H9 (cell line): ENCODE measurements at regions not wholly inside any gene's neighbourhood (a gene's known extent, or its start where the extent isn't known, plus 50 kb on each side); places are given as distances from the start of the nearest gene placed in this dataset.

ENCODE experiments used
- DNase-seq: peaks from one replicate; pipeline ENCODE4 v3.0.0-alpha.2; 2017
- H2AFZ ChIP-seq: one replicate; pipeline ENCODE4 v1.6.1; 2013; ENCODE audit warnings: mild to moderate bottlenecking, low read length, control low read depth, moderate library complexity
- H2AK5ac ChIP-seq: 2 replicates; pipeline ENCODE4 v1.6.1; 2013; ENCODE audit warnings: low read length, control low read depth, mixed read lengths; ENCODE audit not compliant: insufficient read length
- H2BK120ac ChIP-seq: one replicate; pipeline ENCODE4 v1.6.1; 2013; ENCODE audit warnings: low read depth, mild to moderate bottlenecking, low read length, control low read depth, inconsistent platforms; ENCODE audit not compliant: poor library complexity, severe bottlenecking
- H2BK12ac ChIP-seq: 2 replicates; pipeline ENCODE4 v1.6.1; 2013; ENCODE audit warnings: low read length, control low read depth, mixed read lengths, low read depth; ENCODE audit not compliant: insufficient read length
- H2BK15ac ChIP-seq: 2 replicates; pipeline ENCODE4 v1.6.1; 2013; ENCODE audit warnings: low read depth, low read length, control low read depth
- H2BK20ac ChIP-seq: one replicate; pipeline ENCODE4 v1.6.1; 2013; ENCODE audit warnings: low read depth, mild to moderate bottlenecking, low read length, control low read depth, inconsistent platforms; ENCODE audit not compliant: poor library complexity, severe bottlenecking
- H2BK5ac ChIP-seq: 2 replicates; pipeline ENCODE4 v1.6.1; 2013; ENCODE audit warnings: low read length, control low read depth, mixed read lengths; ENCODE audit not compliant: insufficient read length
- H3K14ac ChIP-seq: 2 replicates; pipeline ENCODE4 v1.6.1; 2013; ENCODE audit warnings: low read length, control low read depth; ENCODE audit not compliant: insufficient read depth
- H3K18ac ChIP-seq: 2 replicates; pipeline ENCODE4 v1.6.1; 2013; ENCODE audit warnings: low read depth, mild to moderate bottlenecking, mixed read lengths, low read length, control low read depth; ENCODE audit not compliant: insufficient read length
- H3K23ac ChIP-seq: 2 replicates; pipeline ENCODE4 v1.6.1; 2013; ENCODE audit warnings: low read length, control low read depth, mixed read lengths, low read depth; ENCODE audit not compliant: insufficient read length
- H3K23me2 ChIP-seq: 2 replicates; pipeline ENCODE4 v1.6.1; 2013; ENCODE audit warnings: low read depth, mild to moderate bottlenecking, mixed read lengths, low read length, control low read depth; ENCODE audit not compliant: insufficient read length, poor library complexity, severe bottlenecking
- H3K27ac ChIP-seq: 2 replicates; pipeline ENCODE4 v1.5.1; 2013; ENCODE audit warnings: low read length, control low read depth, mixed read lengths, low read depth; ENCODE audit not compliant: insufficient read length
- H3K27me3 ChIP-seq: 2 replicates; pipeline ENCODE4 v1.6.1; 2013; ENCODE audit warnings: low read length, control low read depth, inconsistent platforms; ENCODE audit not compliant: insufficient read depth
- H3K4ac ChIP-seq: 2 replicates; pipeline ENCODE4 v1.6.1; 2013; ENCODE audit warnings: low read depth, mild to moderate bottlenecking, control low read depth, inconsistent platforms, low read length, moderate library complexity
- H3K4me1 ChIP-seq: 2 replicates; pipeline ENCODE4 v1.6.1; 2013; ENCODE audit warnings: low read length, control low read depth, inconsistent platforms; ENCODE audit not compliant: insufficient read depth
- H3K4me2 ChIP-seq: 2 replicates; pipeline ENCODE4 v1.6.1; 2013; ENCODE audit warnings: low read length, control low read depth, mixed read lengths; ENCODE audit not compliant: insufficient read length, insufficient read depth
- H3K56ac ChIP-seq: 2 replicates; pipeline ENCODE4 v1.6.1; 2013; ENCODE audit warnings: low read depth, mild to moderate bottlenecking, mixed read lengths, low read length, control low read depth; ENCODE audit not compliant: insufficient read length
- H3K79me1 ChIP-seq: 2 replicates; pipeline ENCODE4 v1.6.1; 2013; ENCODE audit warnings: low read depth, mild to moderate bottlenecking, moderate library complexity, low read length, control low read depth, inconsistent platforms; ENCODE audit not compliant: insufficient read depth, poor library complexity, severe bottlenecking
- H3K79me2 ChIP-seq: 2 replicates; pipeline ENCODE4 v1.6.1; 2013; ENCODE audit warnings: low read length, control low read depth, inconsistent platforms; ENCODE audit not compliant: insufficient read depth
- H3K9ac ChIP-seq: 2 replicates; pipeline ENCODE4 v1.6.1; 2013; ENCODE audit warnings: low read length, control low read depth, mixed read lengths; ENCODE audit not compliant: insufficient read length; ENCODE audit errors: extremely low read depth
- H3K9me3 ChIP-seq: one replicate; pipeline ENCODE4 v1.6.1; 2013; ENCODE audit warnings: low read depth, low read length, inconsistent platforms; ENCODE audit not compliant: control insufficient read depth
- H3T11ph ChIP-seq: one replicate; pipeline ENCODE4 v1.6.1; 2013; ENCODE audit warnings: mild to moderate bottlenecking, low read length, control low read depth, inconsistent platforms
- H4K20me1 ChIP-seq: one replicate; pipeline ENCODE4 v1.6.1; 2013; ENCODE audit not compliant: control insufficient read depth, insufficient read length, insufficient read depth
- H4K5ac ChIP-seq: 2 replicates; pipeline ENCODE4 v1.6.1; 2013; ENCODE audit warnings: low read depth, mild to moderate bottlenecking, mixed read lengths, low read length, control low read depth; ENCODE audit not compliant: insufficient read length
- H4K8ac ChIP-seq: replicated peaks from 2 replicates; pipeline ENCODE4 v1.6.1; 2013; ENCODE audit warnings: low read length, control low read depth, mixed read lengths, low read depth; ENCODE audit not compliant: insufficient read length
- H4K91ac ChIP-seq: 2 replicates; pipeline ENCODE4 v1.6.1; 2013; ENCODE audit warnings: low read depth, mild to moderate bottlenecking, moderate library complexity, mixed read lengths, low read length, control low read depth; ENCODE audit not compliant: insufficient read length
- H3K27ac Mint-ChIP-seq, 3 experiments: 2 replicates in 2 of 3; 3 replicates in 1 of 3; pipeline ENCODE4 v1.8.0; 2020 to 2021; ENCODE audit warnings: mixed read lengths in 3 of 3, mild to moderate bottlenecking in 1 of 3, moderate library complexity in 1 of 3
- H3K27me3 Mint-ChIP-seq: 2 replicates; pipeline ENCODE4 v1.8.0; 2021; ENCODE audit warnings: low read depth, mild to moderate bottlenecking, moderate library complexity, mixed read lengths
- H3K36me3 Mint-ChIP-seq, 3 experiments: 2 replicates in 2 of 3; 3 replicates in 1 of 3; pipeline ENCODE4 v1.8.0; 2020 to 2021; ENCODE audit warnings: low read depth in 3 of 3, mixed read lengths in 3 of 3; ENCODE audit not compliant: insufficient read depth in 1 of 3
- H3K4me1 Mint-ChIP-seq, 2 experiments: 2 replicates each; pipeline ENCODE4 v1.8.0; 2020; ENCODE audit warnings: mixed read lengths in 2 of 2
- H3K4me3 Mint-ChIP-seq, 2 experiments: 2 replicates in 1 of 2; 3 replicates in 1 of 2; pipeline ENCODE4 v1.8.0; 2020 to 2021; ENCODE audit warnings: mild to moderate bottlenecking in 2 of 2, mixed read lengths in 2 of 2, moderate library complexity in 1 of 2
- H3K9me3 Mint-ChIP-seq, 2 experiments: 2 replicates in 1 of 2; 3 replicates in 1 of 2; pipeline ENCODE4 v1.8.0; 2020; ENCODE audit warnings: mild to moderate bottlenecking in 2 of 2, mixed read lengths in 2 of 2, moderate library complexity in 1 of 2
- WGBS: extraction: QIAGEN DNeasy Blood & Tissue Kit; methylation state at CpG from one replicate; pipeline ENCODE4 v1.1.7; 2013; ENCODE audit warnings: missing lambda C conversion rate, low lambda C conversion rate, mixed read lengths; ENCODE audit not compliant: insufficient read length; ENCODE audit errors: extremely low coverage; 5-methylcytosine and 5-hydroxymethylcytosine counted together
- TF ChIP-seq, protein P1 (sequence below): fragments of 200-600 bp; sonication (generic); conservative IDR thresholded peaks from 3 replicates; pipeline ENCODE4 v1.8.0; 2021; ENCODE audit warnings: antibody characterized with exemption, mild to moderate bottlenecking

DNA sequence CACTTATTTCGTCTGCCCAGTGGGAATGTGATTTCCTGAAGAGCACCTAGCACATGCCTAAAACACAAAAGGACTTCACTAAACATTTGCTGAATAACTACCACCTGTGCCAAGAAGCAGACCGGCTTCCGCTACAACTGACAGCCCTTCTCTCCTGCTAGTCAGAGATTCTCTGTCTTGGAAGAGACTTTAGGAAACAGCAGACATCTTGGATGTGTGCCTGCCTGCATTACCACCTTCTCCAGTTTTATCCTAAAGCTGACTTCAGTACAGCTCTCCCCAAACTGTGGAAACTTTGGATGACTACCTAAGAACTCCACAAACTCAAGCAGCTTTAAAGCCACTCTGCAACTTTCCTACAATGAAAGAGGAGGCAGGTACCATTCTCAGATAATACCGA is 116.5 kb upstream of the MAN2A1 start:
- H3K4me3 Mint-ChIP-seq: no peak overlapping the region
- WGBS: no CpG with 5 or more reads among the region's 4 CpGs

More for the DNA sequence above, 116.5 kb upstream of the MAN2A1 start:
- Histone ChIP-seq H2BK20ac (no peak overlapping the region), H3K27me3 (no peaks in the 10 kb centered on the region), H3K23me2 (no peaks in the 10 kb centered on the region), H3K14ac (no peak overlapping the region), H4K5ac (no peak overlapping the region), H3K9me3 (no peaks in the 10 kb centered on the region), H2BK12ac (no peak overlapping the region), H2AK5ac (no peak overlapping the region), H3K18ac (no peak overlapping the region), H3K4me1 (no peaks in the 10 kb centered on the region; the same call in 1 of the 2 replicates), H3K9ac (no peak overlapping the region), H3K79me2 (no peaks in the 10 kb centered on the region), H3K4ac (no peak overlapping the region), H3K4me2 (no peak overlapping the region), H4K20me1 (no peaks in the 10 kb centered on the region), H3K23ac (no peak overlapping the region), H3K27ac (no peak overlapping the region), H4K8ac (no peak overlapping the region), H2BK120ac (no peak overlapping the region), H4K91ac (no peak overlapping the region), H3K56ac (no peak overlapping the region), H2BK5ac (no peak overlapping the region), H3K79me1 (no peaks in the 10 kb centered on the region), H2BK15ac (no peak overlapping the region), H2AFZ (no peak overlapping the region), H3T11ph (no peak overlapping the region)
- no peak for DNase-seq
- peaks cover 0 to 5% of the 10 kb centered on the region in 2 experiments; a peak in 3 of 5 replicates for H3K9me3 Mint-ChIP-seq
- no peaks in the 10 kb centered on the region for H3K27me3 Mint-ChIP-seq
- H3K4me1 Mint-ChIP-seq: no peaks in the 10 kb centered on the region
- H3K27ac Mint-ChIP-seq: no peak overlapping the region
- TF ChIP-seq, protein P1, sequence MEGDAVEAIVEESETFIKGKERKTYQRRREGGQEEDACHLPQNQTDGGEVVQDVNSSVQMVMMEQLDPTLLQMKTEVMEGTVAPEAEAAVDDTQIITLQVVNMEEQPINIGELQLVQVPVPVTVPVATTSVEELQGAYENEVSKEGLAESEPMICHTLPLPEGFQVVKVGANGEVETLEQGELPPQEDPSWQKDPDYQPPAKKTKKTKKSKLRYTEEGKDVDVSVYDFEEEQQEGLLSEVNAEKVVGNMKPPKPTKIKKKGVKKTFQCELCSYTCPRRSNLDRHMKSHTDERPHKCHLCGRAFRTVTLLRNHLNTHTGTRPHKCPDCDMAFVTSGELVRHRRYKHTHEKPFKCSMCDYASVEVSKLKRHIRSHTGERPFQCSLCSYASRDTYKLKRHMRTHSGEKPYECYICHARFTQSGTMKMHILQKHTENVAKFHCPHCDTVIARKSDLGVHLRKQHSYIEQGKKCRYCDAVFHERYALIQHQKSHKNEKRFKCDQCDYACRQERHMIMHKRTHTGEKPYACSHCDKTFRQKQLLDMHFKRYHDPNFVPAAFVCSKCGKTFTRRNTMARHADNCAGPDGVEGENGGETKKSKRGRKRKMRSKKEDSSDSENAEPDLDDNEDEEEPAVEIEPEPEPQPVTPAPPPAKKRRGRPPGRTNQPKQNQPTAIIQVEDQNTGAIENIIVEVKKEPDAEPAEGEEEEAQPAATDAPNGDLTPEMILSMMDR: no peak
- no peaks in the 10 kb centered on the region; a peak in 2 of 7 replicates for H3K36me3 Mint-ChIP-seq
